OCI-LY1 (cell line): ENCODE measurements at regions not wholly inside any gene's neighbourhood (a gene's known extent, or its start where the extent isn't known, plus 50 kb on each side); places are given as distances from the start of the nearest gene placed in this dataset.

Experiments used
- H2AFZ ChIP-seq: fragments of 200-600 bp; sonication (generic), shearing (Covaris generic); 2 replicates; pipeline ENCODE4 v1.6.0; 2014; ENCODE audit warnings: antibody characterized with exemption, mild to moderate bottlenecking, low read length
- H3F3A ChIP-seq: fragments of 200-600 bp; sonication (generic), shearing (Covaris generic); 2 replicates; pipeline ENCODE4 v1.6.0; 2014; ENCODE audit warnings: mild to moderate bottlenecking, antibody characterized with exemption, low read length, moderate library complexity; ENCODE audit not compliant: insufficient read depth
- H3K27ac ChIP-seq: fragments of 200-600 bp; sonication (generic); 2 replicates; pipeline ENCODE4 v1.5.1; 2014; ENCODE audit warnings: low read length, mixed run types, mild to moderate bottlenecking, low read depth; ENCODE audit not compliant: poor library complexity, severe bottlenecking
- H3K27me3 ChIP-seq: fragments of 200-600 bp; sonication (generic); 2 replicates; pipeline ENCODE4 v1.6.0; 2014; ENCODE audit warnings: antibody characterized with exemption, mild to moderate bottlenecking, low read length, moderate library complexity; ENCODE audit not compliant: insufficient read depth
- H3K36me3 ChIP-seq: fragments of 200-600 bp; sonication (generic); 2 replicates; pipeline ENCODE4 v1.6.1; 2014; ENCODE audit warnings: mild to moderate bottlenecking, antibody characterized with exemption, low read length, moderate library complexity, mixed read lengths; ENCODE audit not compliant: insufficient read depth
- H3K4me1 ChIP-seq: fragments of 200-600 bp; sonication (generic); 2 replicates; pipeline ENCODE4 v1.5.1; 2014; ENCODE audit warnings: mild to moderate bottlenecking, low read length, moderate library complexity; ENCODE audit not compliant: insufficient read depth, severe bottlenecking
- H3K4me2 ChIP-seq: fragments of 200-600 bp; sonication (generic), shearing (Covaris generic); 2 replicates; pipeline ENCODE4 v1.6.1; 2014; ENCODE audit warnings: low read length
- H3K4me3 ChIP-seq: fragments of 200-600 bp; sonication (generic); 2 replicates; pipeline ENCODE4 v1.5.1; 2014; ENCODE audit warnings: low read length, low read depth, mild to moderate bottlenecking, mixed read lengths; ENCODE audit not compliant: poor library complexity, severe bottlenecking
- H3K79me2 ChIP-seq: fragments of 200-600 bp; shearing (Covaris generic); 2 replicates; pipeline ENCODE4 v1.6.1; 2016; ENCODE audit warnings: mixed run types, low read length, mixed read lengths; ENCODE audit not compliant: insufficient read depth
- H3K9ac ChIP-seq: fragments of 200-600 bp; sonication (generic), shearing (Covaris generic); 2 replicates; pipeline ENCODE4 v1.6.1; 2014; ENCODE audit warnings: mild to moderate bottlenecking, low read length, mixed read lengths
- H3K9me2 ChIP-seq: fragments of 200-600 bp; sonication (generic), shearing (Covaris generic); 2 replicates; pipeline ENCODE4 v1.6.1; 2014; ENCODE audit warnings: low read depth, mild to moderate bottlenecking, low read length, mixed read lengths
- H3K9me3 ChIP-seq: fragments of 200-600 bp; shearing (Covaris generic); 2 replicates; pipeline ENCODE4 v1.6.1; 2014; ENCODE audit warnings: low read length, mixed read lengths
- H4K20me1 ChIP-seq: fragments of 200-600 bp; sonication (generic), shearing (Covaris generic); 2 replicates; pipeline ENCODE4 v1.6.0; 2016; ENCODE audit warnings: mild to moderate bottlenecking, low read length; ENCODE audit not compliant: insufficient read depth
- CTCF ChIP-seq: fragments of 200-600 bp; sonication (generic), shearing (Covaris generic); IDR thresholded peaks from 2 replicates; pipeline ENCODE4 v1.5.1; 2017; ENCODE audit warnings: mild to moderate bottlenecking, antibody characterized with exemption, low read length, moderate library complexity, mixed read lengths
- EZH2 ChIP-seq: fragments of 200-600 bp; sonication (generic), shearing (Covaris generic); IDR thresholded peaks from 2 replicates; pipeline ENCODE4 v1.8.0; 2017; ENCODE audit warnings: borderline replicate concordance, mixed run types, mild to moderate bottlenecking, antibody characterized with exemption, low read length, moderate library complexity, mixed read lengths

- Histone ChIP-seq H3K4me3 (no peak overlapping the region), H3K79me2 (no peaks in the 10 kb centered on the region), H3K9ac (no peak overlapping the region), H3K4me1 (no peaks in the 10 kb centered on the region), H2AFZ (no peak overlapping the region), H4K20me1 (no peaks in the 10 kb centered on the region), H3K9me2 (no peaks in the 10 kb centered on the region), H3F3A (no peaks in the 10 kb centered on the region), H3K36me3 (no peaks in the 10 kb centered on the region), H3K27ac (no peak overlapping the region), H3K9me3 (no peaks in the 10 kb centered on the region), H3K4me2 (no peak overlapping the region), H3K27me3 (0 out of 2 replicates have a peak, but pooled peaks cover 4% of the 10 kb centered on the region)
- no peak for TF ChIP-seq CTCF
- no peak for TF ChIP-seq EZH2
Observed at GRCh38 chr16:82535764-82536163, 91.0 kb upstream of the CDH13 start.

- H3K36me3 ChIP-seq, result no peaks in the 10 kb centered on the region
- no peak for TF ChIP-seq EZH2
- no peak overlapping the region for H2AFZ ChIP-seq
- H3K79me2 ChIP-seq, result no peaks in the 10 kb centered on the region
- no peak overlapping the region for H3K4me3 ChIP-seq
- H3K9me3 ChIP-seq, result no peaks in the 10 kb centered on the region
- H3K27ac ChIP-seq, result no peak overlapping the region
- no peak overlapping the region for H3K9ac ChIP-seq
- 0 out of 2 replicates have a peak, but pooled peaks cover 4% of the 10 kb centered on the region for H3K27me3 ChIP-seq
- H3F3A ChIP-seq, result no peaks in the 10 kb centered on the region
- no peaks in the 10 kb centered on the region for H3K4me1 ChIP-seq
- no peaks in the 10 kb centered on the region for H4K20me1 ChIP-seq
- no peak overlapping the region for H3K4me2 ChIP-seq
- no peaks in the 10 kb centered on the region for H3K9me2 ChIP-seq
Observed at GRCh38 chr16:82535262-82535661, 91.5 kb upstream of the CDH13 start.

- no peaks in the 10 kb centered on the region for H3K79me2 ChIP-seq
- H4K20me1 ChIP-seq, result no peaks in the 10 kb centered on the region
- H3K9me2 ChIP-seq, result no peaks in the 10 kb centered on the region
- no peak overlapping the region for H3K4me2 ChIP-seq
- H3K27me3 ChIP-seq, result no peaks in the 10 kb centered on the region
- H3K9me3 ChIP-seq, result no peaks in the 10 kb centered on the region
- H3K4me1 ChIP-seq, result no peaks in the 10 kb centered on the region
- no peak overlapping the region for H2AFZ ChIP-seq
- no peaks in the 10 kb centered on the region for H3F3A ChIP-seq
- H3K9ac ChIP-seq, result no peak overlapping the region
- no peaks in the 10 kb centered on the region for H3K36me3 ChIP-seq
- no peak overlapping the region for H3K27ac ChIP-seq
- no peak overlapping the region for H3K4me3 ChIP-seq
- TF ChIP-seq CTCF, result no peak
- no peak for TF ChIP-seq EZH2
Observed at GRCh38 chr16:82533189-82533588, 93.6 kb upstream of the CDH13 start.

GRCh38 chr16:82530883-82531282 is 95.9 kb upstream of the CDH13 start:
- Histone ChIP-seq H3K27me3 (no peaks in the 10 kb centered on the region), H3K27ac (no peak overlapping the region), H3K9me2 (no peaks in the 10 kb centered on the region), H2AFZ (no peak overlapping the region), H3K36me3 (no peaks in the 10 kb centered on the region), H3F3A (no peaks in the 10 kb centered on the region), H4K20me1 (no peaks in the 10 kb centered on the region), H3K79me2 (no peaks in the 10 kb centered on the region), H3K9ac (no peak overlapping the region), H3K4me3 (no peak overlapping the region), H3K4me2 (no peak overlapping the region), H3K4me1 (no peaks in the 10 kb centered on the region), H3K9me3 (no peaks in the 10 kb centered on the region)
- TF ChIP-seq CTCF, result no peak
- no peak for TF ChIP-seq EZH2
